GM23248 (cell line): ENCODE measurements at regions not wholly inside any gene's neighbourhood (a gene's known extent, or its start where the extent isn't known, plus 50 kb on each side); places are given as distances from the start of the nearest gene placed in this dataset.

Experiments
- EZH2 ChIP-seq: fragments of 200-600 bp; sonication (generic); IDR thresholded peaks from 2 replicates; pipeline ENCODE4 v1.6.1; 2018; ENCODE audit warnings: antibody characterized with exemption, mild to moderate bottlenecking; ENCODE audit not compliant: insufficient read depth, poor library complexity, severe bottlenecking
- EZH2phosphoT487 ChIP-seq: fragments of 200-600 bp; sonication (generic); IDR thresholded peaks from 2 replicates; pipeline ENCODE4 v1.6.1; 2018; ENCODE audit warnings: antibody characterized with exemption, moderate library complexity, mild to moderate bottlenecking, low read depth; ENCODE audit not compliant: insufficient read depth

GRCh38 chr9:31067418-31067817 lies 1317.0 kb upstream of the ACO1 start:
- no peak for TF ChIP-seq EZH2
- TF ChIP-seq EZH2phosphoT487: no peak
